Medulla oblongata (tissue), 1 donor: ENCODE measurements at regions not wholly inside any gene's neighbourhood (a gene's known extent, or its start where the extent isn't known, plus 50 kb on each side); places are given as distances from the start of the nearest gene placed in this dataset.

ENCODE experiments used
- DNase-seq: peaks from one replicate; pipeline ENCODE4 v3.0.0-alpha.2; 2015; ENCODE audit errors: extremely low spot score

- DNase-seq, result no peak
These were observed 51.6 kb upstream of the NLRP1 start for GRCh38 chr17:5635949-5636348.

GRCh38 chr17:5638596-5638995 lies 54.3 kb upstream of the NLRP1 start:
- no peak for DNase-seq

- no peak for DNase-seq
These were observed 56.4 kb upstream of the NLRP1 start for GRCh38 chr17:5640726-5641125.

GRCh38 chr17:5642752-5643151 lies 58.4 kb upstream of the NLRP1 start:
- DNase-seq, result no peak

- DNase-seq, result peak; percentile 54
These were observed 59.8 kb upstream of the NLRP1 start for GRCh38 chr17:5644065-5644464.

GRCh38 chr17:5651348-5651747 lies 67.0 kb upstream of the NLRP1 start:
- no peak for DNase-seq

- DNase-seq, result no peak
These were observed 77.3 kb upstream of the NLRP1 start for GRCh38 chr17:5661491-5662125.

- DNase-seq, result no peak
These were observed 78.2 kb upstream of the NLRP1 start for GRCh38 chr17:5662409-5663085.

- peak; percentile 34 for DNase-seq
These were observed 80.9 kb upstream of the NLRP1 start for GRCh38 chr17:5665164-5665563.

GRCh38 chr17:5667871-5668270 lies 83.6 kb upstream of the NLRP1 start:
- no peak for DNase-seq

- no peak for DNase-seq
These were observed 84.3 kb upstream of the NLRP1 start for GRCh38 chr17:5668557-5669138.

GRCh38 chr17:5669191-5669590 lies 84.9 kb upstream of the NLRP1 start:
- DNase-seq, result no peak

GRCh38 chr17:5672141-5672540 lies 87.8 kb upstream of the NLRP1 start:
- no peak for DNase-seq

GRCh38 chr17:5672815-5673430 lies 88.6 kb upstream of the NLRP1 start:
- DNase-seq, result no peak

- DNase-seq, result no peak
These were observed 91.5 kb upstream of the NLRP1 start for GRCh38 chr17:5675625-5676421.

- DNase-seq, result no peak
These were observed 93.3 kb upstream of the NLRP1 start for GRCh38 chr17:5677620-5678019.

GRCh38 chr17:5678171-5678570 lies 93.9 kb upstream of the NLRP1 start:
- DNase-seq, result no peak

GRCh38 chr17:5680766-5681165 lies 96.5 kb upstream of the NLRP1 start:
- no peak for DNase-seq

- no peak for DNase-seq
These were observed 98.9 kb upstream of the NLRP1 start for GRCh38 chr17:5683241-5683640.

GRCh38 chr17:5686074-5686635 lies 101.8 kb upstream of the NLRP1 start:
- no peak for DNase-seq

- no peak for DNase-seq
These were observed 103.3 kb upstream of the NLRP1 start for GRCh38 chr17:5687646-5688045.

- no peak for DNase-seq
These were observed 109.5 kb upstream of the NLRP1 start for GRCh38 chr17:5693821-5694220.
